SK-N-SH (cell line): ENCODE measurements at regions not wholly inside any gene's neighbourhood (a gene's known extent, or its start where the extent isn't known, plus 50 kb on each side); places are given as distances from the start of the nearest gene placed in this dataset.

Experiments
- EP300 ChIP-seq, 2 experiments: IDR thresholded peaks; 2 replicates each; pipeline versions ENCODE4 v1.4.0 to v1.6.1; 2012; ENCODE audit warnings: borderline replicate concordance in 1 of 2, low read depth in 1 of 2, low read length in 1 of 2
- TF ChIP-seq, protein P1 (sequence below): fragments of 200-600 bp; sonication (generic); IDR thresholded peaks from 2 replicates; pipeline ENCODE4 v1.6.1; 2017; ENCODE audit warnings: antibody characterized with exemption, mild to moderate bottlenecking, moderate library complexity

GRCh38 chr2:120560330-120560729 lies 175.3 kb upstream of the GLI2 start:
- no peak for TF ChIP-seq EP300 (IDR thresholded peaks at IDR 0.05; ENCODE audit: borderline replicate concordance in 1 of 2, low read depth in 1 of 2, low read length in 1 of 2)
- TF ChIP-seq, protein P1, sequence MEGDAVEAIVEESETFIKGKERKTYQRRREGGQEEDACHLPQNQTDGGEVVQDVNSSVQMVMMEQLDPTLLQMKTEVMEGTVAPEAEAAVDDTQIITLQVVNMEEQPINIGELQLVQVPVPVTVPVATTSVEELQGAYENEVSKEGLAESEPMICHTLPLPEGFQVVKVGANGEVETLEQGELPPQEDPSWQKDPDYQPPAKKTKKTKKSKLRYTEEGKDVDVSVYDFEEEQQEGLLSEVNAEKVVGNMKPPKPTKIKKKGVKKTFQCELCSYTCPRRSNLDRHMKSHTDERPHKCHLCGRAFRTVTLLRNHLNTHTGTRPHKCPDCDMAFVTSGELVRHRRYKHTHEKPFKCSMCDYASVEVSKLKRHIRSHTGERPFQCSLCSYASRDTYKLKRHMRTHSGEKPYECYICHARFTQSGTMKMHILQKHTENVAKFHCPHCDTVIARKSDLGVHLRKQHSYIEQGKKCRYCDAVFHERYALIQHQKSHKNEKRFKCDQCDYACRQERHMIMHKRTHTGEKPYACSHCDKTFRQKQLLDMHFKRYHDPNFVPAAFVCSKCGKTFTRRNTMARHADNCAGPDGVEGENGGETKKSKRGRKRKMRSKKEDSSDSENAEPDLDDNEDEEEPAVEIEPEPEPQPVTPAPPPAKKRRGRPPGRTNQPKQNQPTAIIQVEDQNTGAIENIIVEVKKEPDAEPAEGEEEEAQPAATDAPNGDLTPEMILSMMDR: no peak
